Right ventricle myocardium inferior (tissue), 1 donor: ENCODE measurements at regions not wholly inside any gene's neighbourhood (a gene's known extent, or its start where the extent isn't known, plus 50 kb on each side); places are given as distances from the start of the nearest gene placed in this dataset.

Source experiments
- ATAC-seq: fragments of 200-7000 bp; cut with Tn5 transposase; one replicate; pipeline ENCODE4 v1.9.1; 2020; ENCODE audit warnings: mild to moderate bottlenecking, moderate library complexity
- DNase-seq: peaks from one replicate; pipeline ENCODE4 v3.0.0; 2021; ENCODE audit errors: missing footprints
- intact Hi-C: fragments of 100-400 bp; cut with DNase I; formaldehyde crosslinking; loops from one replicate; pipeline ENCODE4 v1.11.0; 2022
- donor health status: DM: no; HTN: yes; CAD: no; lungs with severe emphysema.

DNA sequence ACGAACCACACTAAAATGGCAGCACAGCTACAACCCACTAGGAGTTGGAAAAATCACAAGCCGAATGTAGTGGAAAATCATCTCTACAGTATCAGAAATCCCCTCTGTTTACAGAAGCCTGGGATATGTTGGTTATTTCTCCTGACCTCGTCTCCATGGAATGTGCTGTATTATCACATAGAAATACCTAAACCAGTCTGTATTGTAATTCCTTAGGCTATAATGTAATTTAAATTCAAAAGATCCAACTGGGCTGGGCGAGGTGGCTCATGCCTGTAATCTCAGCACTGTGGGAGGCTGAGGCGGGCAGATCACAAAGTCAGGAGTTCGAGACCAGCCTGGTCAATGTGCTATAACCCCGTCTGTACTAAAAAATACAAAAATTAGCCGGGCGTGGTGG lies 244.8 kb upstream of the MPDZ start:
- intact Hi-C loops = loop anchor here (5.0 kb wide), 1 partner anchor 53 kb away; no protein-coding TSS in a partner anchor
- ATAC-seq (no peak), DNase-seq (no peak)

DNA sequence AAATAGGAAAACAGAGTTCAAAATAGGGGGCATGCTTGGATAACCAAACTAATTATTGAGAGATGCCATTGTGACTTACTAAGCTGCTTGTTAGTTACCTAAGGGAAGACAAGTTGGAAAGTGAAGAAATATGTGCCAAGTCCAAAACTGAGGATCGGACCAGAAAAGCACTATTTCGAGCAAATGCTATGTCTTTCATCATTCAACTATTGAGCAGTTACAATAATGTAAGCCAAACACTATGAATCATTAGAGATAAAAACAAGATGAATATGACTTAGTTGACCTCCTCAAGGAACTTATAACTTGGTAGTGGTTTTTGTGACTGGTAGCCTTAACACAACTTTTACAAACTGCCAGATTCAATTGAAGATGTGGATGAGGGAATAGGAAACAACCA lies 240.6 kb upstream of the MPDZ start:
- ATAC-seq (no peak), DNase-seq (no peak)
- intact Hi-C loops = loop anchor here (5.0 kb wide), 1 partner anchor 57 kb away; no protein-coding TSS in a partner anchor

DNA sequence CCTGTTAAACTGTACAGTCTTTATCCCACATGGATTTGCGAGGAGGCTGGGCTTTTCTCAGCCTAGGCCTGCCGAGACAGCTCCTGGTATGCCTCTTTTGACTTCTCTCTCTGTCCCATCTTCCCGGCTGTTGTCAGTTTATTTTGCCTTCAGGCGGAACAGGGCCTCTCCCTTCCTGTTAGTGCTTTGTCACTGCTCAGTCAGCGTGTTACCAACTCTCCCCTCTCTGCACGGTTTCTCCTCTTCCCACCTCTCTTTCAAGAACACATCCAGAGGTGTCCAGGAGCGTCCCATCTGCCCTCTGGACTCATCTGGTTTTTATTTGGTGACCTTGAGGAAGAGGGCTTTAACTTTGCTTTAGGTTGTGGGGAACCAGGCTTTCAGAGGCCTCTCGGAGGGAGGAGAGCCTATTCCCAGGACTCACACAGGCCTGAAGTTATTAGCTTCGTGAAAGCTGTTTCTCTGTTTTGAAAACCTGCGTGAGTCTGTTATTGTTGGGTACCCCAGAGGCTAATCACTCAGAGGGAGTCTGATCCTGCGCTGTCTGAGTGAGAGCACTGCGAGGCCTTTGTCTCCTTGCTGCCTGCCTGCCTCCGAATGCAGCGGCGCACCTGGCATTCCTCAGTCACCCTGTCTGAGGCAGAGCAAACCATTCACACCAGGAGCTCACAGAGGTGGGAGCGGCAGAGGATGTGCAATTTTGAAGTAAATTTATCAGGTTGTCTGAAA lies 234.4 kb upstream of the MPDZ start:
- intact Hi-C loops = no loop called here
- peak; percentile 26 for ATAC-seq
- DNase-seq = no peak

DNA sequence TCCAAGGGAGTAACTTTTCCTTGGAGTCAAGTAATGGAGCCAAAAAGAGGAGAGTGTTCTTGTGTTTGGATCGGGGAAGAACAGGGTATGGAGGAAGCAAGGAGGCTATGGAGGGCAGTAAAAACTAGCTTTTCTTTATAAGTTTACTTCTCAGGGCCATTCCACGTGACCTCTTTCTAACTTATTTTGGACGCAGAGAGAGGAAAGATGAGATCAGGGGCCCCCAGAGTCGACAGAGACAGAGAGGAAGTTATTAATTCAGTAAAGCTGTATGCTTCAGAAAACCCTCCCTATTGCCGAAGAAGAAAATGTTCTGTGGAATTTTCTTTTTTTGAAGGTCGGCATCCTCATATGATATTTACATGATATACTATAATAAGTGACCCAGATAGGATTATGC lies 233.8 kb upstream of the MPDZ start:
- DNase-seq (no peak), ATAC-seq (peak; percentile 67)
- intact Hi-C loops = no loop called here

DNA sequence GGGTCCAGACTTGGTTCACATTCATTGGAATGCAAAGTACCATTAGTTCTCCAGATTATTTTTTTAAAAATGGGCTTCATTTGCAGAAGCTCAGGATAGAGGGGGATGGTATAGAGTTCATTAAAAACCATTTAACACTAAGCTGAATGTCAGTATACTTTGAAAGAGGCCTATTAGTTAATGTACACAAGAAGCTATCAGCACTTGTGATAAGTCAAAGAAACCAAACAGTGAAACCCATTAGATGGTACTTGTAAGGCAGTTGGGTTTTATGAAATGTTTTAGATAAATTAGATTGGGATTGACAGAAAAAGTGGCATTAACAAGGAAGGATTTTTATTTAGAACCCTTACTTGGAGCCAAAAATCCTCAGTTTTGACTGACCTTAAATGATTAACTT lies 229.2 kb upstream of the MPDZ start:
- ATAC-seq (no peak), DNase-seq (no peak)
- intact Hi-C loops = no loop called here

DNA sequence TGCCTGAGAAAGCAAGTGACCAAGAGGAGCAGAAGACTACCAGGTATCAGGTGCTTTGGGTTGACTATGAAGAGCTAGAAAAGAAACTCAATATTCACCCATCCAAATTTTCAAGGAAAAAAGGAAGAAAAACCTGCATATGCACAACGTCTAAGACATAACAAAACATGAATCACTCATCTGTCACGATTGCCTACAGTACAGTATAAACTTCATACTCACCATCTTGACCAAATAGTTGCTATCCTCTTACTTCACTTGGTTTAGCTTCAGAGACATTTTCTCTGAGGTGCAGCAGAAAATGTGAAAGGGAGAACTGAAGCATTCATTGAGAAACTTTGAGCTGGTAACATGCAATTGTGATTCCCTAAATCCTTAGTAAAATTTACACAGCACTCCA lies 228.6 kb upstream of the MPDZ start:
- no peak for ATAC-seq
- intact Hi-C loops = no loop called here

DNA sequence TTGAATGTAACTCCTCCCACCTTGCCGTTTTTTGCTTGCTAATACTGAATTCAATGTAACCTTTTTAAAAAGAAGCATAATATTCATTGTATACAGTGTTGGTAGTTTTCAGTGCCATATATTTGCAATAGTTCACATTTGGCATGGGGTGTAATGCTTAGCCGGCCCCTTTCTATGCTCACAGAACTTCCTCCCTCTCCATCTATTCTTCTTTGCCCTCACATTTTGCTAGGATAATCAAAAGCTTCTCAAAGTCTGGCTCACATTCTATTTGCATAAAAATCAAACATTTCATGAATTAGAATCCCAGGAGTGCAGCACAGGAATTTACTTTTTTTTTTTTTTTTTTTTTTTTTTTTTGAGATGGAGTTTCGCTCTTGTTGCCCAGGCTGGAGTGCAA lies 226.3 kb upstream of the MPDZ start:
- DNase-seq (no peak), ATAC-seq (no peak)
- intact Hi-C loops = no loop called here

More for the DNA sequence above, 228.6 kb upstream of the MPDZ start:
- no peak for DNase-seq

DNA sequence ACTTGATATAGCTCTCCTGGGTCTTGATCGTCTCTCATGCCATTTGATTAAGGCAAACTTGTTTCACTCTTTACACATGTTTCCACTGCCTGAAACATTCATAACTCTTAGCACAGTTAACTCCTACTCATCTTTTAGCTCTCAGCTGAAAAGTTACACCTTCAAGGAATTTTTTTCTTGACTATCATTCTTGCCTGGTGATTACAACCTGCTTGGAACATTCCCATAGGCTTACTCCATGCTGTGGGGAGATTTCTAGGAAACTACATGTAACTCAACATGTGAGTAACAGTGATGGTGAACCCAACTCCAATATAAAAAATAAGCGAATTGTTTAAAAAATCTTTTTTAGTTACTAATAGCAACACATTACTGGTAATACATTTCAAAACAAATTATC lies 224.1 kb upstream of the MPDZ start:
- intact Hi-C loops = no loop called here
- ATAC-seq (no peak), DNase-seq (no peak)

DNA sequence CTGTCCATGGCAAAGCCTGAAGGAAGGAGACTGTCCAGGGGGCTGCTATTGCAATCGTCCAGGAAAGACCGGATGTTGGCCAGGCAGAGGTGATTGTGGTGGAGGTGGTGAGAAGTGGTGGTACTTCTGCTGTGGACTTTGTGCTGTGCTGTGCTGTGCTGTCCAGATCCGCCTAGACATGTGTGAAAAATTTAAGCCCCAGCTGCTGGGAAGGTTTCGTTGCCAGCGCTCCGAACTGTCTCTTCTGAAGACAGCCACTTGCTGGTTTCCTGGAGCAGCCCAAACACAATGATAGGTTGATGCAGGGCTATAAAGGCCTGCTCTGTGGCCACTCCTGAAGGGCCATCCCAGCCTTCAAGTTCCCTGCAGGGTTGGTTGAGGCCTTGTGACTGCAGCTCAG lies 223.0 kb upstream of the MPDZ start:
- ATAC-seq = peak; percentile 67
- no peak for DNase-seq
- intact Hi-C loops = no loop called here

DNA sequence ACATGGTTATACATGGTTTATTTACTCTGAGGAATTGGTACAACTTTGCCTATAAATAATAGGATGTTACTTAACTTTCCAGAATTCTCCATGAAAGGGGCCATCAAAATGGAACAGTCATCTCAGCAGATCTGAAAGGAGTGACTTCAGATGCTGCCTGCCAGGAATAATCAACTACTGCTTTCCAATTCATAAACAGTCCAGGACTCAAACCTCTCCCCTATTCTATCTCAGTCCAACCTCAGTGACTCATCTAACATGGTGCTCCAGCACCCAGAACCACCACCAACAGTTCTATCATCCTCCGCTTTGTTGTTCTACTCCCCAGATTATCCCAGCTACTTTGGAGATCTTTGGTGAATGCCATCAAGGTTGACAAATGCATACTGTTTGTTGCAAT lies 221.5 kb upstream of the MPDZ start:
- intact Hi-C loops = no loop called here
- no peak for DNase-seq
- ATAC-seq = no peak

DNA sequence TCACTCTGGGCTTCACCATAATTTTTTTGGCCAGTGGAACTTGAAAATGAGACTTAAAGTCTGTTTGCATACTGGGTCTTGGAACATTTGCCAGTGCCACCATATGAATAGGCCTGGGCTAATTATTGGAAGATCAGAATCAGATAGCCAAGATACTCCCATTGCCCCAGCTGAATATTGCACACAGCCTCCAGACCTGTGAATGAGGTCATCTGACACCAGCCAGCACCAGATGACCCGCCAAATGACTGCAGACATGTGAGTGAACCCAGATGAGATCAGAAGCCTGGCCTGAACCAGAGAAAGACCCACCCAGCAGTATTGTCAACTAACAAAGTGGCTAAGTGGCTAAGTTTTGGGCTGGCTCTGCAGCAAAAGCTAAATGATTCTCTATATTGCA lies 220.5 kb upstream of the MPDZ start:
- DNase-seq = no peak
- intact Hi-C loops = no loop called here
- ATAC-seq = no peak

DNA sequence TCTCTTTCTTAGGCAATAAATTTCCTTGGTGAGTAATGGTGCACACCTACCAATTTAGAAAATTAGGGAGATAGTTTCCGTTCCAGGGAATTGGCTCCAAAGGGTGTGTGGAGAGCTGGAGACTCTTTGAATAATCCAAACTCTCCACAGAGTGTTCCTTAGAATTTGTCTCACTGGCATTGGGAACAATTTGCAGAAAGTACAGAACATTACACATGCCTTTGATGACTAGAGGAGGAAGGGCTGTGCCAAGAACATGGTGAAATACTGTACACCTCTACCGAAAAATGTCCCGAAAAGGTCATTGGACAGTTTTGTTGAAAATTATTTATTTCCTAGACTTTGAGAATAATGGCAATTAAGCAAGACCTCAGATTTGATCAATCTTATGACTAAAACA lies 214.2 kb upstream of the MPDZ start:
- no peak for DNase-seq
- intact Hi-C loops = no loop called here
- ATAC-seq = no peak

DNA sequence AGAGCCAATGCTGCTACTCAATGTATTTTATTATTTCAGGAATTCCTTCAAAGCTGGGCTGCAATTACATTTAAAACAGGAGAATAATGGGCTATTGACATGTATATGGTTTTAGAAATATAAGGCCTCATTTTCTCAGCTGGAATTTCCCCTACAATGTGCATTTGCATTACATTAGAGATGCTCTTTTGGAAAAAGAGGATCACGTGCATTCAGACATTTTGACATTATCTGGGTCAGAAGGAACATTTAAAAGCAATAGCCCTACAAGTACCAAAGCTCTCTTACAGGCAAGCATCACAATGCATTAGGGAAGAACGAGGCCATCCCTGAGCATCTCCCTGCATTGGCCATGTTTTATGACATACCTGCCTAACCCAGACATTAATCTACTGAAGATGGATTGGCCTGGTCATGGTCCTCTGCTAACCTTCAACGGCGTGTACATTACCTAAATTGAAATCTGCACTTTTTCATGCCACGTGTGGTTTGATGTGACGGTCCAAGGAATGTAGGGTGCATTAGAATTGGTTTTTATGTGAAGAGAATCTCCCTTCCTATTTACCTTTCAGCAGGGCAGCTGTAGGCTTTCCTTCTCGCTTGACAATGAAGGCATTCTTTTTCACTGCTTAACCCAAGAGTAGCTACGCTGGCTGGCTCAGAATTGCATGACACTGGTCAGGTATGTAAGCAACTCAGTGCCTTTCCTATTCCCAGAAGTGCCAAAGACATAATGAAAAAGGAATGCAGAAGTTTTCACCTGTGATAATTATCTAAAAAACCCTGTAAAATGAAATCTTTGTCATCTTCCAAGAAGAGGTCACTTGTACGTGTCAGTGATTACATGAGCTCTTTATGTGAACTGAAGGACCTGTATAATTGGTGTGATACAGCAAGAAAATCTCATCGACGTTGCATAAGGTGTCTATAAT lies 212.3 kb upstream of the MPDZ start:
- ATAC-seq (no peak), DNase-seq (no peak)
- intact Hi-C loops = no loop called here

DNA sequence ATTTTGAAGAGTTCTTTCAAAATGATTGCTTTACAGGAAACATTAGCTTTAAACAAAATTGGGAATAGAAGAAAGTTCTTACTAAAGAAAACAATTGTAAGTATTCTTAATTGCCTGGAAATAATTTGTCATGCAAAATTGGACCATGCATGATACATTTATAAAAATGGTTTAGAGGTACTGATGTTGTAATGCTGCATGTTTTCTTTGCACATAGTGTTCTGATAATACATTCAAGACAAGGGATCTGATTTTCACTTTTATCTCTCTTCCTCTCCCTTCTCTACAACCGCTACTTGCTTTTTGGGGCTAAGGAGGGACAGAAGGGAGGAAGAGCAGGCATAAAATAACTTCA lies 211.6 kb upstream of the MPDZ start:
- intact Hi-C loops = no loop called here
- peak; percentile 36 for ATAC-seq
- no peak for DNase-seq

DNA sequence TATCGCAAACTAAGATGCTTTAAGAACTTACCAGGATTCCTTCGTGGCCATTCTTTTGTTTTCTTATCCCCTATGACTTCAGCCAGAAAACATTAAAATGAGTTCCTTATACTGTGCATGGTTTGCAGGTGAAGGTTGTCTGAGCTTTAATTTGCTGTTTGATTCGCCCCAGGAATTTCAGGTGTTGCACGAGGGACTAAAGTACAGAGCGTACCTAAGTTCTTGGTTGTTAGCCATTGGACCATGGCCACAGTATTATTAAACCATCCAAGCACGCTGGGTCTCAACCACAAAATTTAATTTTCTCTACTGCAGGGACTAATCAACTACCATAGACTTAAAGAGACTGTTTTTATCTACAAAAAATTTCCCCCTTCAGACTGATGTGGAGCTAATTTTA lies 208.4 kb upstream of the MPDZ start:
- ATAC-seq (no peak), DNase-seq (no peak)
- intact Hi-C loops = loop anchor here (5.0 to 10.0 kb wide), 2 partner anchors 64 to 117 kb away; no protein-coding TSS in a partner anchor

DNA sequence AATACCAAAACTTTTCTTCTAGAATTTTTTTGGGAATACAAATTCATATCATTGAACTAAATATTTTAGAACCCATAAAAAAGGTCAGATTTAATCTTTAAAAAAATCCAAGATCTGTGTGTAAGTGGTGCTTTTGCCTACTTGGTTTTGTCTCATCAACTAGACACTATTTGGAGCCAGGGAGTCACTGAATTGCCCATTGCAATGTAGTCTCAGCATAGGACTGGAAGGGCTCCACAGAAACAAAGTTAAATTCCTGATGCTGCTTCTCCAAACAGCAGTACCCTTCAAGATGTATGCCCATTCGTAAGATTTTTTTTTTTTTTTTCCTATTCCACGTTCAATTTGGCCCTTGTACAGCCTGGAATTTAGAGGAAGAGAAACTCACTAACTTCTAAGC lies 208.0 kb upstream of the MPDZ start:
- no peak for DNase-seq
- intact Hi-C loops = loop anchor here (5.0 to 10.0 kb wide), 2 partner anchors 65 to 117 kb away; no protein-coding TSS in a partner anchor
- ATAC-seq = no peak

DNA sequence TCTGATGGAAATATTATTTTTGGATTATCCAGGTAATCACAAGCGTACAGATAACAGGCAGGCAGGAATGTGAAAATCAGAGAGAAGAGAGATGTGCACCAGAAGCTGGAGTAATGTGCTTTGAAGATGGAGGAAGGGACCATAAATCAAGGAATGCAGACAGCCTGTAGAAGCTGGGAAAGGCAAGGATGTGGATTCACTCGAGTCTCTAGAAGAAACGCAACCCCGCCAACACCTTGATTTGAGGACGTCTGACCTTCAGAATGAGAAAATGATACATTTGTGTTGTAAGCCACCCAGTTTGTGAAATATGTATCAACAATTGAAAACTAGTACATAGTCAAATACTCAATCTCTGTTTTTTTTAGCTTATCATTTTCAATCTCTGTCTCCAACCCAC lies 207.6 kb upstream of the MPDZ start:
- ATAC-seq (no peak), DNase-seq (no peak)
- intact Hi-C loops = loop anchor here (5.0 to 10.0 kb wide), 2 partner anchors 65 to 118 kb away; no protein-coding TSS in a partner anchor

DNA sequence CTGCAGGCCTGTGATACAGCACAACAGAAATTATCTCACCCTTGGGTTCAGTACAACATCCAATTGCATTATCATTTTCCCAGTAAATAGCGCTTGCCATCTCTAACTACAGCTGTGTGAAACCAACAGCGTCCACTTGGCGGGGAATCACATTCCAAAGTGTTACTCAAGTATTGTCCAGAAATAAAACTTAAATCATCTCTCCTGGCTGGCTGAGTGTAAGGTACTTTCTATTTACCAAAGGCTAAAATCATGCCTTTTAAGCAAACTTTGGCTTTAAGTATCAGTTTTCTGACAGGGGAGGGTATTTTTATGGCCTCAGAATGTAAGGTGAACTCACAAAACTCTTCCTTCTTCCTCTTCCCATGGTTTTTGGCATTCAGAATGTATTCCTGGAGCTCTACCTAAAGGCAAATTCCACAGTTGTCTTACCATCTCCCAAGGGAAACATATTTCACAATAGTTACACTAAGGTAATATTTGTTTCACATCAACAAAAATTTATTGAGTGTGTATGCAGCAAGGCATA lies 205.6 kb upstream of the MPDZ start:
- ATAC-seq = peak; percentile 97
- intact Hi-C loops = loop anchor here (5.0 to 10.0 kb wide), 2 partner anchors 67 to 120 kb away; no protein-coding TSS in a partner anchor
- peak; percentile 64 for DNase-seq

DNA sequence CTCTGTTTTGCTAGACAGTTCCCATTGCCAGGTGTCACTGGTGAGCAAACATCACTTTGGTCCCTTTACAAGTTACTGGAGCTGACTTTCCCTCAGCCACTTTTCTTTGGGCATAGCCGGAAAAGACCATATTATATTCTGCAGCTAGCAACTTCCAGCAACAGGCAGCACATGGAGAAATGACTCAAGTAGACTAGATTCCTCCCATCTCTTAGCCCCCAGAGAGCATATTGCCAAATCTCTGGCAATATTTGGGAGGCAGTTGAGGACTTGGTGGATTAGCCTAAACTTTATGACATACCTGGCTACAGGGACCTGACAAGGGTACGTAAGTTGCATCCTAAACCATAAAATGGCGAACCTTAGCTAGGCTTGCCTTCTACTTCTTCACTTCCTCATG lies 204.7 kb upstream of the MPDZ start:
- DNase-seq (no peak), ATAC-seq (peak; percentile 60)
- intact Hi-C loops = loop anchor here (10.0 kb wide), 1 partner anchor 121 kb away; no protein-coding TSS in a partner anchor

DNA sequence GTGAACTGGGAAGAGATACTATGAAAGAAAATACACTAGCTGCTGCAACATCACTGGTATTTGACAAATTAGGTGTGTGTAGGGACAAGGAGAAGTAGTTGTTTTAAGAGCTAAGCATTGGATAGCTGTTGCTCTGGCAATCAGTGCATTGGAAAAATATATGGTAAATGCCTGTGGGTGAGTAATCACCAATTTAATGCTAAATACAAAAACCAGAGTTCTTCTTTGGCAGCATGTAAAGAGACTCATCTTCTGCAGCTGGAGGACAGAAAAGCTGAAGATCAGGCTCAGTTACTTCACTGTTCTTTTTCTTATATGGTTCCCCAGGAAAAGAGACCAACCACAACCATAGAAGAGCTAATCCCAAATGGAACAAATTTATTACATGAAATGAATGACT lies 201.8 kb upstream of the MPDZ start:
- intact Hi-C loops = loop anchor here (10.0 kb wide), 1 partner anchor 124 kb away; no protein-coding TSS in a partner anchor
- DNase-seq (no peak), ATAC-seq (no peak)
